HG03103 (cell line): ENCODE measurements at regions not wholly inside any gene's neighbourhood (a gene's known extent, or its start where the extent isn't known, plus 50 kb on each side); places are given as distances from the start of the nearest gene placed in this dataset.

Experiments
- ATAC-seq: cut with Tn5 transposase; IDR thresholded peaks from one replicate; pipeline ENCODE4 v1.9.1; 2021; ENCODE audit warnings: low read depth; ENCODE audit not compliant: unreplicated experiment

DNA sequence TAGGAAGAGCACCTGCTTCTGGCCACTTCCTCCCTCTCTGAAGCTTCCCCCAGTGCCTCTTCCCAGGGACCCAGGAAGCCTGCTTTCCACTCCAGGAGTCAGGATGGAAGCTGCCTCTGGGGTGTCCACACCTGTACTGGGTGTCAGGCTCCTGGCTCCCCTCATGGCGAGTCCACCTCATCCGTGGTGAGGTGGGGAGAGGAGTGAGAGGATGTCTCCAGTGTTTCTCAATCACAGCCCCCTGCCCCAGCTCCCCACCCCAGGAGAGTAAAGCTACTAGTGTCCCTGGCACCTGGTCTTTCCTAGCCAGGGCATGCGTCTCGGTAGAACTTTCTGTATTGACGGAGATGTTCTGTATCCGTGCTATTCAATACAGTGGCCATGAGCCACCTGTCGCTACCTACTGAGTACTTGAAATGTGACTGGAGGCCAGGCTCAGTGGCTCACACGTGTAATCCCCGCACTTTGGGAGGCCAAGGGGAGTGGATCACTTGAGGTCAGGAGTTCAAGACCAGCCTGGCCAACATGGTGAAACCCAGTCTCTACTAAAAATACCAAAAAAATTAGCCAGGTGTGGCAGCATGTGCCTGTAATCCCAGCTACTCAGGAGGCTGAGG is 171.2 kb upstream of the HAAO start:
- ATAC-seq, result no peak

DNA sequence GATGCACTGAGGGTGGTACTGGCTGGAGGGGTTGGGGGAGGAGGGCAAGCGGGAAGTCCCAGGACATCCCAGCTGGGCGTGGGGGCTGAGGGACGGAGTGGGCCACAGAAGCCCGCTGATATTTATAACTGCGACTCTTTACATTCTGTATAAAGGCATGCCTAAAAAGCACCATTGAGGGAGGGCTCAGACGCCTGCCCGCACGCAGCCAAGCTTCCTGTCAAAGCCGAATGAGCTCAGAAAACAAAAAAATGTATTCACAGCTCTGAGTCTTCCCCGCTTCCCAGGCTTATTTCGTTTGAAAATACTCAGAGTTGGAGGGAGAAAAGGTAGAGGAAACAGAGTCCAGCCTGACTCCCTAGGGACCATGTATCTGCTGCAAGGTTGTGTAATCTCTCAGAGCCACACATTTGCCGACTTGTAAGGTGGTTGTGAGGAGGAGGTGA is 170.1 kb upstream of the HAAO start:
- no peak for ATAC-seq

DNA sequence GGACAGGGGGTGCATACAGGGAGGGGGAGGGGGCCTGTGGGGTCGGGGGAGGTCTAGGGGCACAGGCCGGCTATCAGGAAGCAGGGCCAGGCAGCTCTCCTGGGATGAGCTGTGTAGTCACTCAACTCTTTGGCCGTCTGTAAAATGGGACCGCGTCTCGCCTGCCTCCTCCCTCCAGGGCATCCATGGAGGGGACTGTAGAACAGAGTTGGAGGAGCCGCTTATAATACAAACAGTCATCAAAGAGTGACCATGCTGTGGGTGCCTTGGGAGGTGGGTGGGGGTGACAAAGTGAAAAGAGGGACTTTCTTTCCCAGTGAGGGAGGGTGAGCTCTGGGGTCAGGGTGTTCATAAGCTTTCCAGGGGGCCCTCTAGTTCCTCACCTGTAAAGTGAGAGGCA is 169.6 kb upstream of the HAAO start:
- no peak for ATAC-seq

DNA sequence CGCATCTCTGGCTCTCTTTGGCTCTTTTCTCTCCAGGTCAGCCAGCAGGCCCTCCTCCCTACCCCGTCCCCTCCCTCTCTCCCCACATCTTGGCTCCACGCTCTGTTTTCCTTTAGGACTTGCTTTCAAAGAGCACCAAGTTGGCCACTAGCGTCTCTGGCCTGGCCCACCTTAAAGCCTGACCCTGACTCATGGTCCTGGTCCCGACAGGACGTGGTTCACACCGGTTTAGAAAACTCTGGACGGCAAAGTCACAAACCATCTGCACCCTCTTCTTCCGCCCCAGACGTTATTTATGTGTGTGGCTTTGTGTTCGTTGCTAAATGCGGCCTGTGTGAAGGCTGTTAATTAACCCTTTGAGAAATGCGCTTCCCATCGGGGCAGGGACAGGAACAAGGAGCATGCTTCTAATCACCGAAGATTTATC is 169.0 kb upstream of the HAAO start:
- no peak for ATAC-seq

DNA sequence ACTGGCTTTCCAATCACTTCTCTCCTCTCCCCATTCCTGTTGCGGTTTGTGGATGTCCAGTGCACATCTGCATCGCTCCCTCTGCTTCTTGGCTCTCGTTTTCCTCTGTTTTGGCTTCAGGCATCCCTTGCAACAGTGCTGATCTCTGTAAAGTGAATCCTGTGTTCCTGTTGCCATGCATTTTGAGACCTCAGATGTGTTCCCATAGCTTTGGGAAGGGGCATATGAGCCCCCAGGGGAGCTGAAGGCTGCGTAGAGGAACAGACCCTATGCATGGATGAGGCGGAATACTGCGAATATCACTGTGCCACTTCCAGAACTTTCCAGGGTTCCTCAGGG is 168.4 kb upstream of the HAAO start:
- no peak for ATAC-seq

DNA sequence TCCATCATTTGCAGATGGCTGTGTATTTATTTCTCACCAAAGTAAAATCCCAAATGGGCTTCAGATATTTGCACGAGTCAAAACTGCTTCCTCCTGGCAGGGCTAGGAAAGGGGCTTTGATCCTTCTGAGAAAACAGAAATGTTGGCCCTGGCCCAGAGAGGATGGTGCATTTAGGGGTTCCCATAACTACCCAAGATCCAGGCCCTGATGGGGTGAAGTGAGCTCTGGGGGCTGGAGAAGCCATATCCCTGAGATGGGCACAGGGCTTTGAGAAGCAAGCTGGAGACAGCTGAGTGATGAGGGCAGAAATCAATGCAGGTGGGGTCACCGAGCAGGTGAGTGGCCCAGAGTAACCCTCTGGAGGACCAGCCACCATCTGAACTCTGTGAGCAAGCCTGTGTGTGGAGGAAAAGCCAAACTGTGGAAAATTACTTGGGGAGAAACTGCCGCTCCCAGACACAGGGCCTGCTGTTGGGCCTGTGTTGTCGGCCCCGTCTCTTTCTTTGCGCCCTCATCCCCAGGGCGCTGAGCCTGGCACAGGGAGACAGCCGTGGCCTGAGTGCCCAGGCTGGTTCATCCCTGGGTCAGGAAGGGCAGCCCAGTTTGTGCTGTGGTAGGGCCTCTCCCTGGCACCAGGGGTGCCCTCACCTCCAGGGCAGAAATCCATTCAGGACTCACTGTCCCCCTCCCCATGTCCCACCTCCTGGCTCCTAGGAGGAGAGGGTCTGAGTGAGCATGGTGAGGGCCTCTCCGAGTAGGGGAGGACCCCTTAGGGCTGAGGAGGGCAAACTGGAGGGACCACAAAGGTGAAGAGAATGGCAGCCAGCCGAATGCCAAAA is 167.8 kb upstream of the HAAO start:
- no peak for ATAC-seq

DNA sequence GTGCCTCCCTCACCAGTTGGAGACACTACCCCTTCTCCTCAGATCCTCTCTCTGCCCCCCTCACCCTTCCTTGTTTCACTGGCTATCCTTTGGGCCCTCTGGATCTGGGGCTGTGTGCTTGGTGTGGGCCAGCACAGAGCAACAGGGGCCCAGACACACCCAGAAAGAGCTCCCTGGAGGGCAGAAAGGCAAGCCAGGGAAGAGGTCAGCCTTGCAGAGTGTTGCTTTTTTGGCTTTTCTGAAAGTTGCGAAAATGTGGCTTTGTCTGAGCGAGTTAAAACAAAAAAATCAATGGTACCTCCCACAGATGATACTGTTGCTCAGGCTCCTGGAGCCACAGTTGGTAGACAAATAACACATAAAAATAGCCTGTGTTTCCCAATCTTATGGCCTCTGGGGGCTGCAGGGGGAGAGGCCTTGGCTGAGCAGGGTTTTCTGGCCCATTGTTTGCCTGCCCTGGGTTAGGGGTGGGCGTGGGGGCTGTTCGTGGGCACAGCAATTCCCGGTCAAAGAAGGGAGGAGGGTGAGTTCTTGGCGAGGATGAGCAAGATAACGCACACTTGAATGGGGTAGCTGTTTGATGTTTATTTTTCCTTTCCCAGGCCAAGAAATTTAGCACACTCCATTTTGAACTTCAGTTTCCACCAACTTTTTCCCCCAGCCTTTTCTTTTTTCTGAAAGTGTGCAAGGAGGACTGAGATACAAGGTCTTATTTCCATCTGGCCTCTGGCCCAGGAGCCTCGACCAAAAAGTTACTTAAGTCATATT is 167.0 kb upstream of the HAAO start:
- no peak for ATAC-seq

DNA sequence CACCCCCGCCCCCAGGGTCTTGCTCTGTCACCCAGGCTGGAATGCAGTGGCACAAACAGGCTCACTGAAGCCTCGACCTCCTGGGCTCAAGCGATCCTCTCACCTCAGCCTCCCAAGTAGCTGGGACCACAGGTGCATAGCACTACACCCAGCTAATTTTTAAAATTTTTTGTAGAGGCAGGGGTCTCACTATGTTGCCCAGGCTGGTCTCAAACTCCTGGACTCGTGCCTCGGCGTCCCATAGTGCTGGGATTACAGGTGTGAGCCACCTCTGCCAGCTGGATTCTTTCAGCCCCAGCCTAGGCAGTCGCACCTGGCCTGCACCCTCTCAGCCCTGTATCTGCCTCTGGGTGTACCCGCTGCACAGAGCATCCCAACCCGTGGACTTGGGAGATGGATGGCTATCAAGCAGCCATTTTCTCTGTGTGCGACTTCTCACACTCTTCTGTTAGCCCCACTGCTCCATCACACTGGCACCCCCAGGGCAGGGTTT is 166.4 kb upstream of the HAAO start:
- ATAC-seq, result no peak

DNA sequence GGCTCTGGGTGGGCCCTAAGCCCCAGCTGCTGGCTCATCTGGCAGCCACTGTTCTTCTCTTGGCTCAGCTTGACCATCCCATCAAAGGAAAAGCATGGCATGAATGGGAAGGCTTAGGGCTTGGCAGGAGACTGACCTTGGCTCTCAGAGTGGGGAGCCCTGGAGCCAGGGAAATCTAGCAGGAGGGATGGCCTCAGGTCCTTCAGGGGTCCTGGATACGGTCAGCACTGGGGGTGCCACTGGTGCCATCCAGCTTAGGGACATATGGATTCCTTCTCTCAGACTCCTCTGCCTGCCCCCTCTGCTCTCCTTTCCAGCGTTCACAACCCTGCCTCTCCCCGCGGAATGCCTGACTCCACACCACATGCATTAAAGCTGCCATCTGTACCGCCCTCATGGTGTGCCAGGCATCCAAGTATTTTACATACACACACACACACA is 165.5 kb upstream of the HAAO start:
- ATAC-seq, result no peak

DNA sequence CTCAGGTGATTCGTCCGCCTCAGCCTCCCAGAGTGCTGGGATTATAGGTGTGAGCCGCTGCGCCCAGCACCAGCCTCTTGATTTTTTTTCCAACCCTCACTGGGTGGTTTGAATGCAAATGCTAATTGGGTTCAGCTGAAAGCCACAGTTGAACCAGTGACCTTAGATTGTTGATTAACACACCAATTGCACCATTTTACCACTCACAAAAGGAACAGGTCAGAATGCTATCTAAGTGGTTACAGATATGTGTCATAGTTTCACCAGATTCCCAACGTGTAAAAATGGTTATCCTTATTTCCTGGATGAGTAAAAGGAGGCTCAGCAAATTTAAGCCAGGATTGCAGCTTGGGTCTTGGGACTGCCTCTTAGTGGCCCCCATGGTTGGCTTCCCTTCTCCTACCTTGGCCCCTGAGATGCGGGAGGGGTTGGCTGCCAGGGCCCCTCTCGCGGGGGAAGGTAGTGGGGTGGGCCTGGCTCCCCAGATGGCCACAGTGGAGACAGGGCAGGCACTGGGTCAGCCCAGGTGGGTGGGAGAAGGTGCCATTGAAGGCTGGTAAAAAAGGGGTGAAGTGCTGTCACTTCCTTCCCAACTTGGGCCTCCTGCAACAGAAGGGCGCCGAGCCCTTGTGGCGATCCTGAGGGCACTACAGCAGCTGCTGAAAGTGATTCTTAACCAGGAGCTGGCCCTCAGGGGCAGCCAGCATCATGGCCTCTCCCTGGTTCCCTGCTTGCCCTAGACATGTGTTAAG is 164.9 kb upstream of the HAAO start:
- no peak for ATAC-seq

DNA sequence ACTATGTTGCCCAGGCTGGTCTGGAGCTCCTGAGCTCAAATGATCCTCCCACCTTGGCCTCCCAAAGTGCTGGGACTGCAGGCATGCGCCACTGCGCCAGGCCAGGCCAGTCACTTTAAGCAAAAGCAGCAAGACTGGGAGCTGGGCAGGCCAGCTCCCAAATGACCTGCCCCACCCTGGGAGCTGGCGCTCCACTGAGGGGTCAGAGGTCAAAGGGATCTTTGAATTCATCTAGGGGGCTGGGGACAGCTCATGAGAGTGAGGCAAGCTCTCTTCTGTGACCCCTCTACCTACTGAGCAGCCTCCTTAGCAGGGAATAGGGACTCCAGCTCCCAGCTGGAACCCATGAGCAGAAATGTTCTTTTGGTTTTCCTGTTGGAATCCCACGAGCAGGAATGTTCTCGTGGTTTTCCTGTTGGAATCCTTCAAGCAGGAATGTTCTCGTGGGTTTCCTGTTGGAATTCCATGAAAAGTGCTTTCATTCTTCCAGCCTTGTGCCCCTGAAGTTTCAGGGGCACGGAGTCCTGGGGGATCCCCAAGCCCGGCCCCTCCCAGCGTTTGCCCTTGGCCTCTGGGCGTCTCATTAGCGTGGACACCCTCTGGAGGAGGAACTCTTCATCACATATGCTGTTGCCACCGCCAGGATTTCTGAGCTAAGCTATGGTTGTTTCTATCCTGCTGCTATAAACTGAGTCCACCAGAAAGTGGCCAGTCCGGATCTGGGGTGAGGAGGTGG is 162.0 kb upstream of the HAAO start:
- ATAC-seq, result no peak

DNA sequence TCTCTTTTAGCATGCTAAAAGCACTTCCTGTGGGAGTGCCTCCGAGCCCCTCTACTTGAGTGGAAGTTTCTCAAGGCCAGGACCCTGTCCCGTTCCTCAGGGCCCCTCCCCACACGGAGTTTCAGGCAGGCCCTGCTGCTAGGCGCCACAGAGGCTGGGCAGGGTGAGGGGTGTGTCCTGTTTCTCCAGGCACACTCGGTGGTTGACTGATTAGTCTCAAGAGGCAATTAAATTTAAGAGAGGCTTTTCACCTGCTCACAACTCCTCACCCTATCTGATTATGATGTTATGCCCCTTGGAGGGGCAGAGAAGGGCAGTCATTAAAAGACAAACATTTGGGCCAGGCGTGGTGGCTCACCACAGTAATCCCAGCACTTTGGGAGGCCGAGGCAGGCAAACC is 160.8 kb upstream of the HAAO start:
- no peak for ATAC-seq

DNA sequence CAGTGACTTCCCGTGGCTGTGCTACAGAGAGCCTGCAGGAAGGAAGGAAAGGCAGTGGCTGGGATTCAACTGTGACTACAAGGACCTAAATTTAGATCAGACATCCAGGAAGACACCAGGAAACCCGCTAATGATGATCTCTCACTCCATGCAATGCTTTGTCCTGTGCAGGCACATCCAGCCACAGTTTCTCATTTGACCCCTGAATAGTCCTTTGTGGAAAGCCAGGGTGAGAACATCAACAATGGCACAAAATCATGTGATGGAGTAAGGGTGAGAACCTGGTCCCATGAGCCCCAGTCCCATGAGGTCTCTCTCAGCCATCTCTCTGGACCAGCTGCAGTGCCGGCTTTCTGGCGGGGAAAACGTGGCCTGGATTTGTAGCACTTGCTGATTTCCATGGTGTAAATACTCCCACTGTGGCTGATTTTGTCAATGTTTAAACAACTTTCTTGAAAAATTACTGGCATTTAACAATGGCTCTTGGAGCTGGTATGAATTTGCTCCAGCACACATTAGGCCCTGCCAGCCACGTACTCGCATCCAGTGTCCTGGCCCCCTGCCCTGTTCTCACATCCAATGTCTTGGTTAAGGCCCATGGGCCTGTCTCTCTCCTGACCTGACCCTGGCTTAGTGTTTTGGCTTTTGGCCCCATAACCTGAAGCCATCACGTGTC is 159.0 kb upstream of the HAAO start:
- no peak for ATAC-seq

DNA sequence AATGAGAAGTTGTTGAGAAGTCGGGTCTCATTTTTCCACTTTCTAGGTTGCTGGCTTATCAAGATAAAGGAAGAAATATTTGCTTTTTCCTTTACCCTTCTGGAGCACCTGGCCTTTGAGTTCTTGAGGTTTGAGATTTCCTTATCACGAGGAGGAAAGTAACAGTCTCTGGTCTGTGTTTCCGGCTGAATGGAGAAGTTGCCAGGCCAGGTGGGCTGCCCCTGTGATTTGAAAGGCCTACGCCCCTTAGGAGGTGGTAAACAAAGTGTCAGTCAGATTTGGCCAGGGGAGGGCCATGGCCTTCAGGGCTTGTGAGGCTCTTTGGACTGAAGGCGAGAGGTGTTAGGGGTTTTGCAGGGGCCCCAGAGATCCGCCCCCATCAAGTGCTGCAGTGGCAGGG is 156.7 kb upstream of the HAAO start:
- ATAC-seq, result no peak

DNA sequence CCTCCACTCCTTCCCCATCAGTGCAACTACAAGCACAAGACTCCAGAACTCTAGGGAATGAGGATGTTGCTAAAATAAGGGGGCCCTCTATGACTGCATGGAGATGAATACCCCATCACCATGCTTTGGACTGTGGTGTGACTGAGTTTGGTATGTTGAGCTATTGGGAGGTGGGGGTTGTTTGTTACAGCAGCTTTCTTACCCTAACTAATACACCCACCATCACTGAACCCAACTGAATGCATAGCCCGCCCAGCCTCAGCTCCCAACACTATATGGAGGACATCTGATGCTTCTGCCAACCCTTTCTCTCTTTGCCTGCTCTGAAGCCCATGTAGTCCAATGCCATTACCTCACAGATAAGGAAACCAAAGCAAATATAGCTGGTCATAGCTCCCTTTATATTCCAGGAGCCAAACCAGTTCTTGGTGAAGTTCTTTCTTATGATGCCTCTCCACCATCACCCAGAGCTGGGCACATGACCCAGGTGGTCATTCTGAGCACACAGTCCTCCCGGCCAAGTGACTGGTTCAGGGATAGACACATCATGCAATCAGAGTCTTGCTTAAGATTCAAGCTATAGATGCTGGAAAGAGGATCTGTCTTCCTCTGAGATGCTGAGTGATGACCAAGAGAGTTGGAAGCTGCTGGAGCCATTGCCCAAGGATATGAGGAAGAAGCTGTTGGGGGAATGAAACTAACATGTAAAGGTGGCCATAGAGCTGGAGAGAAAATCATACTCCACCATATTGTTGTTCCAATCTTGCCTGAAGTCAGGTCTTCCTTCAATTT is 155.6 kb upstream of the HAAO start:
- ATAC-seq, result no peak

DNA sequence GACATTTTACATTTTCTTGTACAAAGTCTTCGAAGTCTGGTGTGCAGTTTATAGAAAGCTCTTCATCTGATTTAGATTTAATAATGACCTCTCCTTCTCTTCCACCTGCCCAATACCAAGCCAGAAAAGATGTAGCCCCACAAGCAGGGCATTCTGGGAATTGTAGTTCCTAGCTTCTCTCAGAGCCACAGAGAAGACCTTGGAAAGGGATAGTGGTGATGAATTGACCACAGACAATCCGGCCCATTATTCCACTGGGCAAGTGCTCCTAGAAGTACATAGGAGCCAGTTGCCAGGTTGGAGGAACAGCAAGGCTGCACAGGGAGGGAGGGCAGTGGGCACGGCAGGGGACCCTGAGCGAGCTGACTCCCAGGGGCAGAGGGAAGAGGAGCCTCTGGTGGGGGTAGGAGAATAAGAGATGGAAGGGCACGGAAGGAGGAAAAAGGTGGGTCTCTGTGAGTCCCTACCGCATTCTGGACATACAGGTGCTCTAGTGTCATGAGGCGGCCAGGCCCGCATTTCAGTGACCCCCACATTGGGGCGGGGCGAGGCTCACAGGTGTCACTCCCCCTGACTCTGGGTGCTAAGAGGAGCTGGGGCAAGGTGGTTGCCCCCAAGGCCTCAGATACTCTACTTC is 152.5 kb upstream of the HAAO start:
- no peak for ATAC-seq

DNA sequence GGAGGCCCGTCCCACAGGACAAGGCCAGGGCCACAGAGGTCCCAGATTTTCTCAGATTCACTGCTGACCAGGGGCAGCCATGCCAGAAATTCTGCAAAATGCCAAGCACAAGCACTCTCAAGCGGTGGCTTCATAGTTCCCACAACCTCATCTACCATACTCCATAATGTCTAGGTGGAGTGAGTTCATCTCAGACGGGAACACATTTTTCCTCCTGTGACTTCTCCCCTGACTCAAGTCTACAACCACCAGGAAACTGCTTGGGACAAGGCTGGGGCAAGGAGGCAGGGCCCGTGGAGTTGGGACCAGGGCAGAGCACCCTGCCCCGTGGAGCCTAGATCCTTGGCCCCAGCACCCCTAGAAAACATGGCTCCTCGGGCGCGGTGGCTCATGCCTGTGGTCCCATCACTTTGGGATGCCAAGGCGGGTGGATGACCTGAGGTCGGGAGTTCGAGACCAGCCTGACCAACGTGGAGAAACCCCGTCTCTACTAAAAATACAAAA is 150.7 kb upstream of the HAAO start:
- ATAC-seq, result no peak
